ENCODE measurements at regions not wholly inside any gene's neighbourhood (a gene's known extent, or its start where the extent isn't known, plus 50 kb on each side); places are given as distances from the start of the nearest gene placed in this dataset.

DNA sequence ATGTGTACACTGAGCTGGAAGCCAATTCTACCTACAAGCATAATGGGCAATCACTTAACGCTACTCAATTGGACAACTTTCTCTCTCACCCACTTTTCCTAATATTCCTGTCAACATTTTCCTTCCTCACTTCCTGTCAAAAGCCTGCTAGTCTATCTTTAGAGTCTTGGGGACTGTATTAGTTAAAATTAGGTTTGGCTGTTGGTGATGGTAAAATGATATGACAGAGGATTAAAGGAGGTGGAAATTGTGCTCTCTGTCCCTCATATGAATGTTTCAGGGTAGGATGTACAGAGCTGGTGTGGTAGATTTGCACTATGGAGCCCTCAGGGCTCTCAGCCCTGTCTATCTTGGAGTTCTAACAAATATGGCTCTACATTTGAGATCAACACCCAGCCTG is 129.7 kb downstream of the CEP57L1 start:
- ATAC-seq (ENCODE audit: low read depth), result no peak
- no peak overlapping the region for H3K4me3 Mint-ChIP-seq
- H3K27ac Mint-ChIP-seq, result no peak overlapping the region
- POLR2A ChIA-PET, result interaction anchor here (1.2 to 2.2 kb wide), 5 partner anchors 16 to 157 kb away, joined by 3 to 7 read pairs (median 3); partner anchors contain the start of gene CD164
- no peaks in the 10 kb centered on the region for H3K36me3 Mint-ChIP-seq
- peaks cover 11% of the 10 kb centered on the region for H3K27me3 Mint-ChIP-seq
- DNase-seq, result no peak
- H3K9me3 Mint-ChIP-seq, result no peaks in the 10 kb centered on the region
- peaks cover 37% of the 10 kb centered on the region for H3K4me1 Mint-ChIP-seq

DNA sequence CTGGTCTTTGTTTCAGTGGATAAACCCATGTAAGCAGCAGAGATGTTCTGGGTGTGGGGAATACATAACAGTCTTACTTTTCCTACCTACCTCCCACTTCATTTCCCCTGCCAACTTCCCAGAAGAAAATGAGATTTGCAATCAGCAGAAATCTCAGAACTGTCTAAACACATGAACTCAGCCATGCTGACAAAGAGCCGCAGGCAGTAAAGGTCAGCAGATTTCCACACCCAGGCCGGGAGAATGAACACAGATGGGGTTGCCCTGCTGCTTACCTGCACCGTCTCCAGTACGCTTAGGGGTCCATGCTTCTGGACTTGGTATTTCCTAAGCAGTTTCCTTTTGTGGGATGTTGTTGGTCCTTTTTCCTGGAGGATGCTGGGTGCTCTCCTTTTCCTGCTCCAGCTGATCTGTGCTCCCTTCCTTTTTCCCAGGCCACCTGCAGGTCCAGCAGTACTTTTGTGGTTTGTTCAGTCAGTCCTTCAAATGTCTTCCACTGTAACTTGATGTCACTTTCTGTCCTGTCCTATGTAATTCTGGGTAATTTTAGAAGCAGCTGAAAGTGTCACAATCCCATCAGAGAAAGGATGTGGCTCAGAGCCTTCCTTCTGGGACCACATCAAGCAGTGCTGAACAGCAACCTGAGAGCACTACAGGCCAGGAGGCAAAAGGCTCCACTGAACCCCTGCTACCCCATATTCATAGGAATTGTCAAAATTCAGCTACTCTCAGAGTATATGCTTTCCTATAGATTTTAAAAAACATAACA is 129.0 kb downstream of the CEP57L1 start:
- POLR2A ChIA-PET, result interaction anchor here (1.0 to 2.2 kb wide), 5 partner anchors 17 to 159 kb away, joined by 3 to 7 read pairs (median 3); partner anchors contain the start of gene CD164
- DNase-seq (no peak), ATAC-seq (ENCODE audit: low read depth) (peak; percentile 95)
- Mint-ChIP-seq H3K4me1 (peaks cover 37% of the 10 kb centered on the region), H3K27me3 (peaks cover 11% of the 10 kb centered on the region), H3K27ac (peak overlapping the region; percentile 91), H3K4me3 (peak overlapping the region; percentile 78), H3K9me3 (no peaks in the 10 kb centered on the region), H3K36me3 (no peaks in the 10 kb centered on the region)

DNA sequence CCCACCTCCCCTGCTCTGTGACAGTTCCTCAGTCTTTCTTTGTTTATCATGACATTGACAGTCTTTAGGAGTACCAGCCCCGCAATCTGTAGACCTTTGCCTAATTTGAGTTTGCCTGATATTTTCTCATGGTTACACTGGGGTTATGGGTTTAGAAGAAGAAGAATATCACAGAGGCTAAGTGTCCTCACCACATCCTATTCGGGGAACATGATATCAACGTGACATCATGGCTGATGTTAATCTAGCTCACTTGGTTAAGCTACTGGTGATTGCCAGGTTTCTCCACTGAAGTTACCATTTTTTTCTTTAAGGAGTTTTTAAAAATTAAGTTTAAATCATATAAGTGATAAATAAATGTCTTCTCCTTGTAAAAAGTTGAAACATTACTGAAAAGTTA is 127.5 kb downstream of the CEP57L1 start:
- H3K4me3 Mint-ChIP-seq, result peak overlapping the region; percentile 43

DNA sequence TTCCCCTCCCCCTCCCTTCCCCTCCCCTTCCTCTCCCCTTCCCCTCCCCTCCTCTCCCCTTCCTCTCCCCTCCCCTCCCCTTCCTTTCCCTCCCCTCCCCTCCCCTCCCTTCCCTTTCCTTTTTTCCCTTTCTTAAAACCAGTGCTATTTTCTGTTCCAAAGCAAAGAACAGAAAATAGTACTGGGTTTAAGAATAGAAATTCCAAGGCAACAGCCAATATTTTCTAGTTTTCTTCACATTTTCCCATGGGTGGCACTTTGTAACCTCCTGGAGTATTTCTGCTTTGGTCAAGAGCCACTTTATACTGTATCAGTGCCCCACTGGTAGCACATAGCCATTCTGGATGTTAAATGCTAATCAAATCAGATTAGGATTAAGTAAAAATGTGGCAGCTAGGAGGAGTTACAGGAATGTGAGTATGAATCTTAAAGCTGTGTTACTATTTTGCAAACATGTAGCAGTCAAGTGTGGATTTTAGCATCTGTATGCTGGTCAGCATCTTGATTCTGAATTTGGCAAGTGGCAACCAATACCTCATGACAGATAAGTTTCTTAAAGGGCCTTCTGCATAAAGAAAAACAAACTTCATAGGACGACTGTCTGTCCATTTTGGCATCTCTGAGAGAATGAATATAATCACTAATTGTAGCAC is 126.4 kb downstream of the CEP57L1 start:
- Mint-ChIP-seq H3K4me1 (peaks cover 37% of the 10 kb centered on the region), H3K4me3 (no peak overlapping the region), H3K9me3 (no peaks in the 10 kb centered on the region), H3K27me3 (peaks cover 25% of the 10 kb centered on the region), H3K36me3 (no peaks in the 10 kb centered on the region), H3K27ac (no peak overlapping the region)
- DNase-seq (no peak), ATAC-seq (ENCODE audit: low read depth) (no peak)
- POLR2A ChIA-PET, result interaction anchor here (1.1 kb wide), 1 partner anchor 161 kb away, joined by 3 read pairs; the partner anchor contains the start of gene CD164

More for the DNA sequence above, 127.5 kb downstream of the CEP57L1 start:
- Mint-ChIP-seq H3K36me3 (no peaks in the 10 kb centered on the region), H3K27ac (peak overlapping the region; percentile 47), H3K9me3 (no peaks in the 10 kb centered on the region), H3K27me3 (peaks cover 17% of the 10 kb centered on the region), H3K4me1 (peaks cover 37% of the 10 kb centered on the region)
- POLR2A ChIA-PET, result interaction anchor here (1.1 kb wide), 1 partner anchor 159 kb away, joined by 3 read pairs; the partner anchor contains the start of gene CD164
- ATAC-seq (ENCODE audit: low read depth), result peak; percentile 44
- DNase-seq, result no peak
